Left ventricle myocardium inferior (tissue), 1 donor: ENCODE measurements at regions not wholly inside any gene's neighbourhood (a gene's known extent, or its start where the extent isn't known, plus 50 kb on each side); places are given as distances from the start of the nearest gene placed in this dataset.

ENCODE experiments used
- DNase-seq: peaks from one replicate; pipeline ENCODE4 v3.0.0-alpha.2; 2020
- H3K27ac ChIP-seq: fragments of 200-600 bp; replicated peaks from 2 replicates; pipeline ENCODE4 v1.8.0; 2021
- H3K27me3 ChIP-seq: fragments of 200-600 bp; 2 replicates; pipeline ENCODE4 v1.8.0; 2021; ENCODE audit warnings: low read depth
- H3K36me3 ChIP-seq: fragments of 200-600 bp; 2 replicates; pipeline ENCODE4 v1.8.0; 2021
- H3K4me1 ChIP-seq: fragments of 200-600 bp; 2 replicates; pipeline ENCODE4 v1.8.0; 2021
- H3K4me3 ChIP-seq: fragments of 200-600 bp; 2 replicates; pipeline ENCODE4 v1.8.0; 2021; ENCODE audit warnings: mild to moderate bottlenecking, moderate library complexity
- H3K9me3 ChIP-seq: fragments of 200-600 bp; replicated peaks from 2 replicates; pipeline ENCODE4 v1.8.0; 2021
- intact Hi-C: fragments of 100-400 bp; cut with micrococcal nuclease; formaldehyde crosslinking; loops from one replicate; pipeline ENCODE4 v1.11.0; 2022
- TF ChIP-seq, protein P1 (sequence below): fragments of 200-600 bp; IDR thresholded peaks from 2 replicates; pipeline ENCODE4 v1.8.0; 2021; ENCODE audit warnings: antibody characterized with exemption, mild to moderate bottlenecking, borderline replicate concordance
- donor health status: DM: no; HTN: yes; CAD: no; lungs with severe emphysema.

DNA sequence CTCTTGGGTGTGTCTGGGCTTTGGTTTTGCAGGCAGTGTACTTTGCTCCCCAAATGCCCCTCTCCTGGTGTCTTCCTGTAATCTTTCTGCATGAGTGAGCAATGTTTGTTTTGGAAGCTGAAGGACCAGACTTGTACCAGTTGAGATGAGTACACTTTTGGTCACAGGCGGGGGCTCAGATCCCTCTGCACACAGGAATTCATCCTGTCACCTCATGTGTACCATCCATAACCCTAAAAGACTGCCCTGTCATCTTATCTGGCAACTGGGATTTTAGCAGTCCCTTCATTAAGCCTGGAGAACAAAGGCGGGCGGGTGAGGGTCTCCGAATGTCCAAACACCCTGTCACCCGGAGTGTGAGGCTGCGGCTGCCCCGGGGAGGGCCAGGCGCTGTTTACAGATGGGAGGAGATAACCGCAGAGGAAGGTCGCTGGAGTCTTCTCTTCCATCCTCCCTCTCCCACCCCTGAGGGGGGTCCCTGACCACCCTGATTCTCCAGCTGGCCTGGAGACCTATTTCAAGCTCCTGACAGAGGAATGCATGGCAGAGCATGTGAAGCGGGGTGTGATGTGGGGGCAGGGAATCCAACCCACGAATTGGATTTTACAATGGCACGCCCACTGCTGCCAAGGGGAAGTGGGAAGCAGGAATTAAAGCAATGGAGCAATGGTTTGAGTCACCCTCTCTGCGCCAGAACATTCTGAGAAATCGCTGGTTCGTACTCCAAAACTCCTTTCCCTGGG is 158.2 kb upstream of the MYCN start:
- no peaks in the 10 kb centered on the region for H3K4me1 ChIP-seq
- TF ChIP-seq, protein P1, sequence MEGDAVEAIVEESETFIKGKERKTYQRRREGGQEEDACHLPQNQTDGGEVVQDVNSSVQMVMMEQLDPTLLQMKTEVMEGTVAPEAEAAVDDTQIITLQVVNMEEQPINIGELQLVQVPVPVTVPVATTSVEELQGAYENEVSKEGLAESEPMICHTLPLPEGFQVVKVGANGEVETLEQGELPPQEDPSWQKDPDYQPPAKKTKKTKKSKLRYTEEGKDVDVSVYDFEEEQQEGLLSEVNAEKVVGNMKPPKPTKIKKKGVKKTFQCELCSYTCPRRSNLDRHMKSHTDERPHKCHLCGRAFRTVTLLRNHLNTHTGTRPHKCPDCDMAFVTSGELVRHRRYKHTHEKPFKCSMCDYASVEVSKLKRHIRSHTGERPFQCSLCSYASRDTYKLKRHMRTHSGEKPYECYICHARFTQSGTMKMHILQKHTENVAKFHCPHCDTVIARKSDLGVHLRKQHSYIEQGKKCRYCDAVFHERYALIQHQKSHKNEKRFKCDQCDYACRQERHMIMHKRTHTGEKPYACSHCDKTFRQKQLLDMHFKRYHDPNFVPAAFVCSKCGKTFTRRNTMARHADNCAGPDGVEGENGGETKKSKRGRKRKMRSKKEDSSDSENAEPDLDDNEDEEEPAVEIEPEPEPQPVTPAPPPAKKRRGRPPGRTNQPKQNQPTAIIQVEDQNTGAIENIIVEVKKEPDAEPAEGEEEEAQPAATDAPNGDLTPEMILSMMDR: no peak
- no peak overlapping the region for H3K27ac ChIP-seq
- peaks cover 36% of the 10 kb centered on the region for H3K27me3 ChIP-seq
- intact Hi-C loops: no loop called here
- no peak overlapping the region for H3K4me3 ChIP-seq
- no peaks in the 10 kb centered on the region for H3K9me3 ChIP-seq
- DNase-seq: no peak
- no peaks in the 10 kb centered on the region for H3K36me3 ChIP-seq

DNA sequence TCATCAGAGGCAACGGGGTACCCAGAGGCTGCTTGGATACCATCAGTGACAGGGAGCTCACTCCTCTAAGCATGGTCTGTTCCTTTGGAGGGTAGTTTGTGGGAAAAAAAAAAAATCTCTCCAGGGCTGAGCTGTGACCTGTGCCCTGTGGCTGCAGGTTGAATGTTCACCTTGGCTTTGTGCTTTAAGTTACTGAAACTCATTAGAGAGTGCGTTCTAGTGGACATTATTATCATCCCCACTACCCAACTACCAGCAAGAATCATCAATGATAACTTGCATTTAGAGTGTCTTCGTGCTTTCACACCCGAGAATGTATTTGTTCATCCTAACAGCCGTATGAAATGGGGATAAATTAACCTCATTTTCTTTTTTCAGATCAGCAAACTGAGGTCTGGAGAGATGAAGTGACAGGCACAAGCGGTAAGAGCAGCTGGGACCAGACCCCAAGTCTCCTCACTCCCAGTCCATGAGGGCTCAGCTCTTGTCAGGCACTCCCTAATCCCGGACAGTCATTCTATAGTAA is 157.5 kb upstream of the MYCN start:
- Histone ChIP-seq H3K36me3 (no peaks in the 10 kb centered on the region), H3K4me3 (no peak overlapping the region), H3K9me3 (no peaks in the 10 kb centered on the region), H3K27ac (no peak overlapping the region), H3K4me1 (no peaks in the 10 kb centered on the region), H3K27me3 (peaks cover 36% of the 10 kb centered on the region)
- intact Hi-C loops: no loop called here
- TF ChIP-seq, protein P1: no peak
- no peak for DNase-seq

DNA sequence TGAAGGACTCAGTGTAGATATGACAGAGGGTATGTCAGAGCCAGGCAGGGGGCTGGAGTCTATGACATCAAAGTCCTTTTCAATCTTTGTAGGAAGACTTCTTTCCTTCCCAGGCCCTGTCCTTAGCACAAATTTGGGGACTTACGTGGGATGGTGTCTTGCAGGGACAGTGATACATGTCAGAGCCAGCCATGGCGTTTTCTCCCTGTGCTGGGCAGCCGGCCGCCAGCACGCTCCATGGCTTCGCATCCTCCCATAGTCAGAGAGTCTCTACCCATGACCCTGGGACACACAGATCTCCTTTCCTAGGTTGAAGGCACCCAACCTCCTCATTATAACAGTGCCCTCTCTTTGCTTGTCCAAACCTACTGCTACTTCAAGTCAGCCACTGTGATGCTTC is 156.9 kb upstream of the MYCN start:
- Histone ChIP-seq H3K27ac (no peak overlapping the region), H3K4me3 (no peak overlapping the region), H3K27me3 (peaks cover 36% of the 10 kb centered on the region), H3K9me3 (no peaks in the 10 kb centered on the region), H3K4me1 (peaks cover 4% of the 10 kb centered on the region), H3K36me3 (no peaks in the 10 kb centered on the region)
- intact Hi-C loops: no loop called here
- TF ChIP-seq, protein P1: no peak
- no peak for DNase-seq

DNA sequence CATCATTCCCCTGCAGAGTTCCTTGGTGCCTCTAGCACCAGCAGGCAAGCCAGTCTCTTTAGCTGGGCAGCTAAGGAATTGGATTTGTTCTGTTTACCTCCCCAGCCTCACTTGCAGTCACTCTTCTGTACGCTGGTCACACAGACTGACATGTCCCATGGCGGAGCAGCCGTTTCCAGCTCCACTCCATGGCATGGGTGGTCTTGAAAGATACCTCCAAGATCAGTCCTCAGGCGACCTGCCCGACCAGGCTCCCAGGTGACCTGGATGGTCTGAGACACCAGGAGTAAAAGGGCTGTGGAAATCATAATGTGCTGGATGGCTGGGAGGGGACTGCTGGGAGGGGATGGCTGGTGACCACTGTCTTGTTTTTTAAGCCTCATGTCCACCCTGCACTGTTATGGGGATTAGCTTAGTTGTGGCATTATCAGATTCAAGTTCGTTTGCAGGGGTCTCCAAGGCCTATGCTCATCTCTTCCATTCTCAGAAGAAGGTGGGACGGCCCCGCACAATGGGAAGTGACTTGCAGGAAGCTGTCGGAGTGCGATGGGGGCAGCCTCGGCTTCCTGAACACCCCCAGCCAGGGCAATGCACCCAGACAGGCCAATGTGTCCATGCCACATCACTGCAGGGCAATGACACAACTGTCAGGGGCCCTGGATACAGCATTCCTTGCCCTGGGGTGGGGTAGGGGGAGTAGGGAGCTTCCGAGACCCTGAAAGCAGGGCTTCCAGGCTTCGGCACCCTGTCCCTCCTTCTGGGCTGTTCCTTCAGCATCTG is 156.1 kb upstream of the MYCN start:
- TF ChIP-seq, protein P1: no peak

DNA sequence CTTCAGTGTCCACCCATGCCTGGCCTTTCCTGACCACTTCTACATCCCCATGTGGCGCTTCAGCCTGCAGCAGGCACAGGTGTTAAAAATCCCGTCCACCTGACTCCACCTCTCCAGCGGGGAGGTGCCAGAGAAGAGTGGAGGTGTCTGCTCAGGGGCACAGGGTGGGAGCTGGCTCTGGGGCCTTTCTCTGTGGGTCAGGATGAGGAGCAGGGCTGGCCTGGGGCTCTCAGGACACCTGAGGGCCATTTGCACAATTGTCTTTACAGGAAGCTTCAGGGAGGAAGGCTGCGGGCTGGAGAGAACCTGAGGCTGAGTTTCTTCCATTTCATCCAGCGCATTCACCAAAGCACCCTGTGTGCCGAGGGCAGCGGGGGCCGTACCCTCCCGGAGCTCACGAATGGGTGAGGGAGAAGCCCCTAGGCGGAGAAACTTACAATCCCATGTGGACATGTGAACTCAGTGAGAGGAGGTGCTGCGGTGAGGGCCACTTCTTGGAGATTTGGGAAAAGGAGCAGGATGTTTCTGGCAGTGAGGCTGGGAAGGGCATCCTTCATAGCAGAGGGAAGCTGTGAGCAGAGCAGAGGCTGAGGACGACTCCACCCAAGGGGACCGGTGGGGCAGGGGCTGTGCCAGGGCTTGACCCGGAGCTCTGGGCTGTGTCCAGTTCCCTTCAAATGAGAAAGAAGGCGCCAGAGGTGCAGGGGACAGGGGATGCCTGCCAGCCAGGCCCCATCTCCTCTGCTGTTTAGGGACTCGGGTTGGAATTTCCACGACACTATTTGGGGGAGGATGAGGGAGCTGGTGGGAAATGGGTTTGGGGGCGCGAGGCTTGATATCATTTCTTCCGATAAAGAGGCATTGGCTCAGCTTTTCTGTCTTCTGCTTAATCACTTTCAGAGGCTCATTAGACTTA is 155.2 kb upstream of the MYCN start:
- intact Hi-C loops: no loop called here
- H3K27ac ChIP-seq: no peak overlapping the region
- TF ChIP-seq, protein P1: no peak
- peaks cover 36% of the 10 kb centered on the region for H3K27me3 ChIP-seq
- no peaks in the 10 kb centered on the region for H3K36me3 ChIP-seq
- H3K4me3 ChIP-seq: no peak overlapping the region
- H3K4me1 ChIP-seq: peaks cover 7% of the 10 kb centered on the region
- DNase-seq: no peak
- no peaks in the 10 kb centered on the region for H3K9me3 ChIP-seq

More for the DNA sequence above, 156.1 kb upstream of the MYCN start:
- Histone ChIP-seq H3K36me3 (no peaks in the 10 kb centered on the region), H3K27ac (no peak overlapping the region), H3K9me3 (no peaks in the 10 kb centered on the region), H3K4me1 (peaks cover 7% of the 10 kb centered on the region), H3K27me3 (peaks cover 36% of the 10 kb centered on the region), H3K4me3 (no peak overlapping the region)
- intact Hi-C loops: no loop called here
- no peak for DNase-seq
